Mesothelial cell of epicardium (in vitro differentiated cells): ENCODE measurements at regions not wholly inside any gene's neighbourhood (a gene's known extent, or its start where the extent isn't known, plus 50 kb on each side); places are given as distances from the start of the nearest gene placed in this dataset.

ENCODE experiments used
- DNase-seq, 2 experiments: peaks; one replicate each; pipeline ENCODE4 v3.0.0; 2021; ENCODE audit warnings: low spot score in 2 of 2; ENCODE audit not compliant: unreplicated experiment in 2 of 2
- H3K27ac Mint-ChIP-seq: 2 replicates; pipeline ENCODE4 v1.8.0; 2021; ENCODE audit warnings: mixed read lengths
- H3K27me3 Mint-ChIP-seq: 2 replicates; pipeline ENCODE4 v1.8.0; 2021; ENCODE audit warnings: low read depth, mixed read lengths
- H3K36me3 Mint-ChIP-seq: 2 replicates; pipeline ENCODE4 v1.8.0; 2021; ENCODE audit warnings: mixed read lengths
- H3K4me1 Mint-ChIP-seq: 2 replicates; pipeline ENCODE4 v1.8.0; 2021; ENCODE audit warnings: mixed read lengths
- H3K4me3 Mint-ChIP-seq: 2 replicates; pipeline ENCODE4 v1.8.0; 2021; ENCODE audit warnings: mild to moderate bottlenecking, moderate library complexity, mixed read lengths
- H3K9me3 Mint-ChIP-seq: 2 replicates; pipeline ENCODE4 v1.8.0; 2021; ENCODE audit warnings: mixed read lengths
- TF ChIP-seq, protein P1 (sequence below): fragments of 200-600 bp; sonication (generic); IDR thresholded peaks from one replicate; pipeline ENCODE4 v1.5.0; 2021; ENCODE audit warnings: antibody characterized with exemption; ENCODE audit not compliant: unreplicated experiment

DNA sequence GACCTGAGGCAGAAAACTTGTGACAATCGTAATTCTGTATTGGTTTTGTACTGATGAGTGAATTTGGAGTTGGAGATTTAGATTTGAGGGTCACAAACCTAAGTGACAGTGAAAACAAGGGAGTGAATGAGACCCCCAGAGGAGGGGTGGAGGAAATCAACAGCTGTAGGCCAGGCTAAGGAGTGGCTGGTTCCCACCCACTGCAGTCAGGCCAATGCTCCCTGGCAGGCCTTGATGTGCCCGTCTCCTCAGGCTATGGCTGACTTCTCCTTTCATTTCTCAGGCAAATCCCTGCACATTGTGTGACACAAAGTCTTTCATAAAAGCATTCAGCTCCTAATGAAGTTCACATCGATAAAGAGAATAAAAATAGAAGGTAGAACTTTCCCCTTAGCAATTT, 557.6 kb downstream of the CETN3 start:
- Mint-ChIP-seq H3K27me3 (no peaks in the 10 kb centered on the region), H3K9me3 (no peaks in the 10 kb centered on the region), H3K4me3 (no peak overlapping the region), H3K36me3 (no peaks in the 10 kb centered on the region), H3K27ac (no peak overlapping the region), H3K4me1 (peaks cover 13% of the 10 kb centered on the region)
- TF ChIP-seq, protein P1, sequence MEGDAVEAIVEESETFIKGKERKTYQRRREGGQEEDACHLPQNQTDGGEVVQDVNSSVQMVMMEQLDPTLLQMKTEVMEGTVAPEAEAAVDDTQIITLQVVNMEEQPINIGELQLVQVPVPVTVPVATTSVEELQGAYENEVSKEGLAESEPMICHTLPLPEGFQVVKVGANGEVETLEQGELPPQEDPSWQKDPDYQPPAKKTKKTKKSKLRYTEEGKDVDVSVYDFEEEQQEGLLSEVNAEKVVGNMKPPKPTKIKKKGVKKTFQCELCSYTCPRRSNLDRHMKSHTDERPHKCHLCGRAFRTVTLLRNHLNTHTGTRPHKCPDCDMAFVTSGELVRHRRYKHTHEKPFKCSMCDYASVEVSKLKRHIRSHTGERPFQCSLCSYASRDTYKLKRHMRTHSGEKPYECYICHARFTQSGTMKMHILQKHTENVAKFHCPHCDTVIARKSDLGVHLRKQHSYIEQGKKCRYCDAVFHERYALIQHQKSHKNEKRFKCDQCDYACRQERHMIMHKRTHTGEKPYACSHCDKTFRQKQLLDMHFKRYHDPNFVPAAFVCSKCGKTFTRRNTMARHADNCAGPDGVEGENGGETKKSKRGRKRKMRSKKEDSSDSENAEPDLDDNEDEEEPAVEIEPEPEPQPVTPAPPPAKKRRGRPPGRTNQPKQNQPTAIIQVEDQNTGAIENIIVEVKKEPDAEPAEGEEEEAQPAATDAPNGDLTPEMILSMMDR: no peak
- DNase-seq: no peak

DNA sequence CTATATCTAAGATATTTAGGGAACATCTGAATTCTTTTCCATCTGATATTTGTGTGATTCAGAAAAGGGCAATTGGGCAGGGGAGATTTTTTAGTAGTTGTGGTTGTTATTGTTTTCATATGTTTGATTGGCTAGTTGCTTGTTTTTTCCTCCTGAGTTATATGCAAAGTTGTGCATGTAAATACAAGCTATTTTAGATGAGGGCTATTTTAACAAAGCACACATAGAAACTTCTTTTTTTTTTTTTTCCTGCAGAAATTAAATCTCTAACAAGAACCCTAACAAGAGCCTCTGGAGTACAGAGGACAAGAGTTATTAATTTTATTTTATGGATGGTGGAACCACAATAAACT, 559.1 kb downstream of the CETN3 start:
- Mint-ChIP-seq H3K27ac (no peak overlapping the region), H3K36me3 (peaks cover 2% of the 10 kb centered on the region), H3K4me3 (no peak overlapping the region), H3K9me3 (peaks cover 6% of the 10 kb centered on the region), H3K27me3 (no peaks in the 10 kb centered on the region), H3K4me1 (peaks cover 13% of the 10 kb centered on the region)
- TF ChIP-seq, protein P1: no peak
- no peak for DNase-seq

DNA sequence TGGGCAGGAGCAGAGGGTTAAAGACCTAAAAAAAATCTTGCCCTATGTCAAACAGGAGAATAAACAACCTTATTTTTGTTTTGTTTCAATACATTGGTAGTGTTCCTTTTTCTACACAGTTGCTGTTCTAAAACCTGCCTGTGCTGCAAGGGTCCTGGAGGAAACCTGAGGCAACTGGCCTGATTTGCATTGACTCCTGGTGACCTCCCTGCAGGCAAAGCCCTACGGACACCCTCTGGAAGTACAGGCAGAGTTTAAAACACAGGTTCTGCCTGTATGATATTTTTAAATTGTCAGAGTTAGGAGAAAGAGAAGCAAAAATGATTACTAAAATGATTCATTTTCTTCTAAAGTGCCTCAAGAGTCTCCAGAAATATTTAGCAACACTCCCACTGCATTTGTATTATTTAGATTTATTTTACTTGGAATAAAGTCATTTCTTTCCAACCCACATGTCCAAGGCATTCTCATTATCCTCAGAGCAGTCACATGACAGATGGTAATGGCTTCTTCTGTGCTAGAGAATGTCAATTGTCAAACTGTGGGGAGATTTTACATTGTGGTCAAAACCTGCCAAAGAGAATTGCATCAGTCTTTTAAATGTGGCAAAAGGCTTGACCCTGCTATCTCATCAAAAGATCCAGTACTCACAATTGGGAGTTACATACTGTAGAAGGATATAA, 559.6 kb downstream of the CETN3 start:
- TF ChIP-seq, protein P1: no peak
- no peak overlapping the region for H3K4me3 Mint-ChIP-seq
- DNase-seq: no peak
- no peaks in the 10 kb centered on the region for H3K27me3 Mint-ChIP-seq
- H3K4me1 Mint-ChIP-seq: peaks cover 13% of the 10 kb centered on the region
- peaks cover 2% of the 10 kb centered on the region for H3K36me3 Mint-ChIP-seq
- H3K9me3 Mint-ChIP-seq: peaks cover 6% of the 10 kb centered on the region
- no peak overlapping the region for H3K27ac Mint-ChIP-seq

DNA sequence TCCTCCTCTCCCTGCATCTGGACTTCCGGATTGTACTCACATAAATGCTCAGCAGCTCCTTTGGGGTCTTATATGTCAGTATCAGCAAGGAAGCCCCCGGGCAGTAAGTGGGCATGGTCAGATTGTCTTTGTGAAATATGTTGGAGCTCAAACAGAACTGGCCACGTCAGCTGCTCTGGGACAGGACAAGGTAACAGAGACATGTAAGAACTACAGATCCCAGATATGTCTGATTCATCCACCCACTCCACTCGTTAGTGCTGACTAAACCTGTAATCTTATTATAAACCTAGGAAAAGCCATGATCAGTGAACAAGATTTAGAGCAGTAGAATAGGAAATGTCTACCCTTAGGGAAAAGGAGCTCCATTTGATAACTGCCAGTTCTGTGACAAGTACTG, 561.8 kb downstream of the CETN3 start:
- H3K27ac Mint-ChIP-seq: no peak overlapping the region
- H3K27me3 Mint-ChIP-seq: no peaks in the 10 kb centered on the region
- H3K9me3 Mint-ChIP-seq: peaks cover 6% of the 10 kb centered on the region
- TF ChIP-seq, protein P1: no peak
- peaks cover 13% of the 10 kb centered on the region for H3K4me1 Mint-ChIP-seq
- DNase-seq: no peak
- peaks cover 2% of the 10 kb centered on the region for H3K36me3 Mint-ChIP-seq
- no peak overlapping the region for H3K4me3 Mint-ChIP-seq

DNA sequence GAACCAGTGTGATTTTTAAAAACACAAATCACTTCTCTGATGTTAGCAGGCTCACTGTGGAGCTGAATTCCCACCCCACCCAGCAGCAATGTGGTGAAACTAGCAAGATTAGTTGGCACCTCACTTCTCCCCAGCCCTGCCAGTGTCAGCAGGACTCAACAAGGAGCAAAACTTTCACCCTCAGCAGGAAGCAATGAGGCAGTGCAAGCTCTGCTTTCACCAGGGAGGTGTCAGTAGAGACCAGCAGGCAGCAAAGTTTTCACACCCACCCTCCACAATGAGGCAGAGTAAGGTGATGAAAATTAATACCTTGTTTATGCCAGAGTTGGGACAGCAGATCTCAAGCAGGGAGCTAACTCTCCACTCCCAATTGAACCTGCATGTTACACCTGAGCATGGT, 565.0 kb downstream of the CETN3 start:
- TF ChIP-seq, protein P1: no peak
- H3K36me3 Mint-ChIP-seq: peaks cover 2% of the 10 kb centered on the region
- no peak overlapping the region for H3K4me3 Mint-ChIP-seq
- H3K27me3 Mint-ChIP-seq: no peaks in the 10 kb centered on the region
- H3K27ac Mint-ChIP-seq: no peak overlapping the region
- H3K9me3 Mint-ChIP-seq: peaks cover 6% of the 10 kb centered on the region
- peaks cover 5% of the 10 kb centered on the region for H3K4me1 Mint-ChIP-seq
- DNase-seq: no peak

DNA sequence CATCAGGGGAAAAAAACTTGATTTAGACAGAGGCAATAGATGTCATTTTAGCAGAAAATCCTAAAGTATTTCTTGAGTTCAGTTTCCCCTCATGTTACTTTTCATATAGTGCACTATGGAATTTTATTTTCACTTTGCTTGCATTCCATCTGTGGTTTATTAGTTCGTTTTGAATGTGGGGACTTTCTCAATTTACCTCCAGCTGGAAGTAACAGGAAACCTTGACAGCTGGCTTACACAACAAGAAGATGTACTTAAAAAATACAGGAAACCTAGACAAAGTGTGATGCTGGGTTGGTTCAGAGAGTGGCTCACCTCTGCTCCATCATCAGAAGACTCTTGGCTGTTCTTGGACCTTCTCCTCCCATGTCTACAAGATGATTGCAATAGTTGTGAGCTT, 567.0 kb downstream of the CETN3 start:
- no peak for DNase-seq
- H3K27me3 Mint-ChIP-seq: no peaks in the 10 kb centered on the region
- peaks cover 6% of the 10 kb centered on the region for H3K9me3 Mint-ChIP-seq
- H3K4me3 Mint-ChIP-seq: no peak overlapping the region
- peaks cover 2% of the 10 kb centered on the region for H3K36me3 Mint-ChIP-seq
- H3K27ac Mint-ChIP-seq: no peak overlapping the region
- H3K4me1 Mint-ChIP-seq: peaks cover 2% of the 10 kb centered on the region
- TF ChIP-seq, protein P1: no peak
